Small intestine (tissue), 7 donors: ENCODE measurements at regions not wholly inside any gene's neighbourhood (a gene's known extent, or its start where the extent isn't known, plus 50 kb on each side); places are given as distances from the start of the nearest gene placed in this dataset.

Experiments used
- DNase-seq, 2 donors: peaks; one replicate each; pipeline versions ENCODE4 v3.0.0 to v3.0.0-alpha.2; 2013
- FAIRE-seq: peaks from 2 replicates; lab custom pipeline; 2012; peaks lifted over from hg19 to GRCh38; lab: Jason Lieb, UNC
- H3K27ac ChIP-seq, 3 donors: one replicate each; pipeline ENCODE4 v1.5.1; 2013; ENCODE audit warnings: low read length in 2 of 3, mild to moderate bottlenecking in 2 of 3, control low read depth in 1 of 3, inconsistent platforms in 1 of 3, low read depth in 1 of 3, moderate library complexity in 1 of 3
- H3K27me3 ChIP-seq, 3 donors: one replicate each; pipeline ENCODE4 v1.6.1; 2013; ENCODE audit warnings: low read length in 3 of 3, inconsistent platforms in 1 of 3; ENCODE audit not compliant: control insufficient read depth in 3 of 3, insufficient read depth in 3 of 3
- H3K36me3 ChIP-seq, 3 donors: one replicate each; pipeline ENCODE4 v1.6.1; 2013; ENCODE audit warnings: low read length in 3 of 3, inconsistent platforms in 1 of 3, low read depth in 1 of 3, mild to moderate bottlenecking in 1 of 3, moderate library complexity in 1 of 3; ENCODE audit not compliant: control insufficient read depth in 3 of 3, insufficient read depth in 2 of 3
- H3K4me1 ChIP-seq, 3 donors: one replicate each; pipeline ENCODE4 v1.6.1; 2013; ENCODE audit warnings: low read length in 2 of 3, inconsistent platforms in 1 of 3, low read depth in 1 of 3, mild to moderate bottlenecking in 1 of 3, moderate library complexity in 1 of 3; ENCODE audit not compliant: control insufficient read depth in 3 of 3, insufficient read depth in 2 of 3
- H3K4me3 ChIP-seq, 3 donors: one replicate each; pipeline ENCODE4 v1.5.1; 2013; ENCODE audit warnings: low read length in 3 of 3, control low read depth in 1 of 3, inconsistent platforms in 1 of 3, low read depth in 1 of 3, mild to moderate bottlenecking in 1 of 3, moderate library complexity in 1 of 3
- H3K9me3 ChIP-seq, 2 donors: one replicate each; pipeline ENCODE4 v1.6.1; 2013; ENCODE audit warnings: low read depth in 1 of 2, low read length in 1 of 2; ENCODE audit not compliant: control insufficient read depth in 2 of 2, insufficient read depth in 1 of 2
- WGBS, 3 donors: extraction: QIAGEN DNeasy Blood & Tissue Kit; methylation state at CpG; one replicate each; pipeline ENCODE4 v1.1.7; 2013; 5-methylcytosine and 5-hydroxymethylcytosine counted together
- donor health status: healthy with polysubstance abuse.
- donor health status: control.
- donor health status: control.
- donor health status: Bipolar disorder and iron deficiency.
- donor health status: healthy.

DNA sequence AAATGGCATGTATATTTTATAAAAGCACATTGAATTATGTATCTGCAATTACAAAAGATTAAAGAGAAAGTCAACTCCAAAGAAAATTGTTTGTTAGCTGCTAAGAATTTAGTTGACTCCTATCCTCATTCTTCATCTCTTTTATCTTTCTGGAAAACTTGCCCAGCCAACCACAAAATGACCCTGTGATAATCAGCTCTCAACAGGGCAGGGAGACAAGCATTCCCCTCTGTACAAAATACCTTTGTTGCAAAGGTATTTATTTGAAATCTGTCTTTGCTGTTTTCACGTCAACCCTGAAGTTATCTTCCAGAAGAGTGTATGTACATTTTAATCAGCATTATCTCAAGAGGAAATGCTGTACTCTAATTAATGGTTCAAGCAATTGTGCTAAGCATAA is 191.1 kb upstream of the DDI1 start:
- Histone ChIP-seq H3K4me1 (no peaks in the 10 kb centered on the region), H3K9me3 (no peaks in the 10 kb centered on the region), H3K27me3 (no peaks in the 10 kb centered on the region), H3K36me3 (no peaks in the 10 kb centered on the region), H3K4me3 (no peak overlapping the region), H3K27ac (no peak overlapping the region)
- no peak for DNase-seq
- 22 to 49% (median 35%) methylated on average over 1 of the region's 1 CpG for WGBS, 3 donors
- no peak for FAIRE-seq

DNA sequence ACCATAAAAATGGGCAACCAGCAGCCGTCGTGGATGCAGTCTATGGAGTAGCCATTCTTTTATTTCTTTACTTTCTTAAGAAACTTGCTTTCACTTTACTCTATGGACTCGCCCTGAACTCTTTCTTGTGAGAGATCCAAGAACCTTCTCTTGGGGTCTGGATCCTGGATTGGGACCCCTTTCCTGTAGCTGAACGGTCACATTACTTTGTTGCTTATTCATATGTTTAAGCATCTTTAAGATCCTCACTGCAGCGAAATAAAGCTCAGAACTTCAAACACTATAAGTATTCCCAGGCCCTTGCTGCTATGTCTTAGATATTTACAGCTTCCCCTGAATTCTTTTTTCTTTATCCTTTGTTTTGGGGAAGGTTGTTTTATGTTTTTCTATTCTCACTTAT is 187.8 kb upstream of the DDI1 start:
- DNase-seq, result no peak
- no peak overlapping the region for H3K27ac ChIP-seq
- no peak overlapping the region for H3K4me3 ChIP-seq
- no peak for FAIRE-seq
- 82 to 90% (median 85%) methylated on average over 5 of the region's 5 CpGs for WGBS, 3 donors
- H3K9me3 ChIP-seq, result no peaks in the 10 kb centered on the region
- H3K36me3 ChIP-seq, result no peaks in the 10 kb centered on the region
- H3K27me3 ChIP-seq, result peaks cover 0 to 2% (median 0%) of the 10 kb centered on the region in 3 donors
- no peaks in the 10 kb centered on the region for H3K4me1 ChIP-seq

DNA sequence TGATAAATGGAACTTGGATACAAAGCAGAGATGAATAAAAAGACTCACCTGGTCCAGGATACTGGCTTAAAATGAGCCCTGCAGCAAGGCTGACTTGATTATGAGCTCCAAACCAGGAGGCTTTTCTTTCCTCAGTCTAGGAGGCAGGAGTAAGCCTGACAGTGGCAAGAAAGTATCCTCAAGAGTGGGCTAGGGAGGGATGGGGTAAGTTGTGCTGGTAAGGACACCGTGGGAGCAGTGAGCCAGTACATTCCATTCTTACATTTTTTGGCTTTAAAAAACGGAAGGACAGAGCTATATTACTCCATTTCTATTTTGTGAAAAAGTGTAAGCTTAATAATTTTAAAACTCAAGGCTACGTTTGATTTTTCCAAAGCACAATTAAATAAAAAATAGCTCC is 187.1 kb upstream of the DDI1 start:
- no peak for FAIRE-seq
- WGBS, 3 donors, result 57 to 74% (median 61%) methylated on average over 3 of the region's 3 CpGs
- H3K4me1 ChIP-seq, result no peaks in the 10 kb centered on the region

DNA sequence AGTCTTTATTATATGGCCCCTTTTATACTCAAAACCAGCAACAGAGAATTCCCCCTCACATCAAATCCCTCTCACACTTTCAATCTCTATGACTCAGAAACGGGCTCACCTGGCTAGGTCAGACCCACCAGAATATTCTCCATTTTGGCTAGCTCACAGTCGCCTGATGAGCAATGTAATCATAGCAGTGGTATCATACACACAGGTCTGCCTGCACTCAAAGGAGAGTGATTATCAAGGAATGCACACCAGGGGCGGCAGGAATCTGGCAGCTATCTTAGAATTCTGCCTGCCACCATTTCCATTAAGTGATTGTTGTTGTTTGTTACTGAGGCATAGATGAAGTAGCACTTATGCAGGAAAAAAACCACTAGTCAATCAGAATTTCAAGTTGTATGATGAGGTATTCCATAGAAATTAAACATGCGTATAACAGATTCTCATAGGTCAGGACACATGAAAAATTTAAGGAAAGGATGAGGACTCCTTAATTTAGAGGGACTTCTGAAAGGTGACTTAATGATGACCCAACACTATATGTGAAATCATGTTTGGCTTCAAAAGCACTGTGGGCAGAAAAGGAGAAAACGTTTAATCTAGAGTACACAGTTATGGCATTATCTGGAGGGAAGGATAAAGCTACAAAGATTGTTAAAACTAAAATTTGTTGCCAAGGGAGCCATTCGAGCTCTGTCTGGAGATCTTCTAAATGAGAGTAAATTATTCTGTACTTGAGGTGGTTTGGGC is 185.8 kb upstream of the DDI1 start:
- no peak overlapping the region for H3K27ac ChIP-seq
- H3K4me1 ChIP-seq, result no peaks in the 10 kb centered on the region
- H3K4me3 ChIP-seq, result no peak overlapping the region
- WGBS, 3 donors, result 50 to 65% (median 52%) methylated on average over 6 of the region's 6 CpGs
- H3K36me3 ChIP-seq, result no peaks in the 10 kb centered on the region
- FAIRE-seq (no peak), DNase-seq (no peak)
- no peaks in the 10 kb centered on the region for H3K9me3 ChIP-seq
- peaks cover 0 to 2% (median 0%) of the 10 kb centered on the region in 3 donors for H3K27me3 ChIP-seq

More for the DNA sequence above, 187.1 kb upstream of the DDI1 start:
- Histone ChIP-seq H3K9me3 (no peaks in the 10 kb centered on the region), H3K27ac (no peak overlapping the region), H3K27me3 (peaks cover 0 to 2% (median 0%) of the 10 kb centered on the region in 3 donors), H3K4me3 (no peak overlapping the region), H3K36me3 (no peaks in the 10 kb centered on the region)
- no peak for DNase-seq

DNA sequence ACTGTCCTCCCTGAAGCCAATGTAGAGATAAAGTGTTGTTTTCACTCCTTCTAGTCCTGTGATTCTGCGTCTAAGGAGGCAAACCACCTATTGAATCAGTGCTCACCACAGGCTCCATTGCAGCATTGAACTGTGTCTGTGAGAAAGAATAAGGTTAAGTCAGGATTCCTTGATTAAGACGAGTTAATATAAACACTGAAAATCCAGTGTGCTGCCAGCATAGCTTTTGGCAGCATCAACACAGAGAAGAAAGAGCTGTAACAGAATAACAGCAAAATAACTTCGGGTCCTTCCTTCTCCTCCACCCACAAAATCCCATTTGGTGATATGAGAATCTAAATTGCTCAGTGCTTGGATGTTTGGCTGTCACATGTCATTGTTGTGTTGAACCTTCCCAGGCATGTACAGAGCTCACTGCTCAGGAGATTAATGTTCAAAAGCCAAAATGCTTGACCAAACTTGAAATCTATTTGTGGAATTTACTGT is 185.2 kb upstream of the DDI1 start:
- Histone ChIP-seq H3K4me3 (no peak overlapping the region), H3K36me3 (no peaks in the 10 kb centered on the region), H3K4me1 (no peaks in the 10 kb centered on the region), H3K27me3 (peaks cover 0 to 2% (median 0%) of the 10 kb centered on the region in 3 donors), H3K9me3 (no peaks in the 10 kb centered on the region), H3K27ac (no peak overlapping the region)
- WGBS, 3 donors, result 17 to 36% (median 35%) methylated on average over 3 of the region's 3 CpGs
- DNase-seq, result no peak
- FAIRE-seq, result no peak
